HG03045 (cell line): ENCODE measurements at regions not wholly inside any gene's neighbourhood (a gene's known extent, or its start where the extent isn't known, plus 50 kb on each side); places are given as distances from the start of the nearest gene placed in this dataset.
"Not testable (repeated sequence)": the region's sequence is repeated elsewhere in the genome, so short reads cannot be mapped to it uniquely, and the experiment has no call there.

ENCODE experiments used
- ATAC-seq: cut with Tn5 transposase; IDR thresholded peaks from one replicate; pipeline ENCODE4 v1.9.1; 2021; ENCODE audit warnings: mild to moderate bottlenecking, moderate library complexity; ENCODE audit not compliant: unreplicated experiment

- ATAC-seq, result no peak
Measured at GRCh38 chr3:15851735-15852134, 54.0 kb upstream of the ANKRD28 start.

- ATAC-seq, result peak; percentile 61
Measured at GRCh38 chr3:15858547-15859506, 61.0 kb upstream of the ANKRD28 start.

GRCh38 chr3:15859507-15860013, 61.8 kb upstream of the ANKRD28 start:
- peak; percentile 84 for ATAC-seq

- peak; percentile 59 for ATAC-seq
Measured at GRCh38 chr3:15860014-15860934, 62.5 kb upstream of the ANKRD28 start.

GRCh38 chr3:15861163-15861562, 63.4 kb upstream of the ANKRD28 start:
- no peak for ATAC-seq

GRCh38 chr3:15872807-15873206, 75.0 kb upstream of the ANKRD28 start:
- no peak for ATAC-seq

- ATAC-seq, result no peak
Measured at GRCh38 chr3:15873415-15873814, 75.6 kb upstream of the ANKRD28 start.

- no peak for ATAC-seq
Measured at GRCh38 chr3:15875016-15875689, 77.4 kb upstream of the ANKRD28 start.

GRCh38 chr3:15876669-15877068, 78.9 kb upstream of the ANKRD28 start:
- ATAC-seq, result no peak

GRCh38 chr3:15877813-15878212, 80.0 kb upstream of the ANKRD28 start:
- ATAC-seq, result no peak

- not testable (repeated sequence) for ATAC-seq
Measured at GRCh38 chr3:15879787-15880186, 82.0 kb upstream of the ANKRD28 start.

- ATAC-seq, result no peak
Measured at GRCh38 chr3:15882577-15882976, 84.8 kb upstream of the ANKRD28 start.

GRCh38 chr3:15884132-15884531, 86.4 kb upstream of the ANKRD28 start:
- no peak for ATAC-seq

GRCh38 chr3:15886521-15886920, 88.7 kb upstream of the ANKRD28 start:
- no peak for ATAC-seq

- ATAC-seq, result no peak
Measured at GRCh38 chr3:15887261-15887660, 89.5 kb upstream of the ANKRD28 start.

GRCh38 chr3:15889936-15890335, 92.2 kb upstream of the ANKRD28 start:
- no peak for ATAC-seq

- ATAC-seq, result no peak
Measured at GRCh38 chr3:15892311-15893227, 94.8 kb upstream of the ANKRD28 start.

- no peak for ATAC-seq
Measured at GRCh38 chr3:15894382-15894781, 96.6 kb upstream of the ANKRD28 start.

- no peak for ATAC-seq
Measured at GRCh38 chr3:15896500-15896899, 98.7 kb upstream of the ANKRD28 start.

GRCh38 chr3:15899388-15899787, 101.6 kb upstream of the ANKRD28 start:
- ATAC-seq, result no peak
